Stimulated activated CD4-positive, alpha-beta T cell treated with anti-CD3 and anti-CD28 coated beads, TNF-alpha, amount 100 ng/mL, for 48 hours (primary cell): ENCODE measurements at regions not wholly inside any gene's neighbourhood (a gene's known extent, or its start where the extent isn't known, plus 50 kb on each side); places are given as distances from the start of the nearest gene placed in this dataset.
"Not testable (repeated sequence)": the region's sequence is repeated elsewhere in the genome, so short reads cannot be mapped to it uniquely, and the experiment has no call there.

Experiments
- DNase-seq, 3 donors: peaks; one replicate each; pipeline ENCODE4 v3.0.0-alpha.2; 2020; ENCODE audit warnings: low read depth in 3 of 3

DNA sequence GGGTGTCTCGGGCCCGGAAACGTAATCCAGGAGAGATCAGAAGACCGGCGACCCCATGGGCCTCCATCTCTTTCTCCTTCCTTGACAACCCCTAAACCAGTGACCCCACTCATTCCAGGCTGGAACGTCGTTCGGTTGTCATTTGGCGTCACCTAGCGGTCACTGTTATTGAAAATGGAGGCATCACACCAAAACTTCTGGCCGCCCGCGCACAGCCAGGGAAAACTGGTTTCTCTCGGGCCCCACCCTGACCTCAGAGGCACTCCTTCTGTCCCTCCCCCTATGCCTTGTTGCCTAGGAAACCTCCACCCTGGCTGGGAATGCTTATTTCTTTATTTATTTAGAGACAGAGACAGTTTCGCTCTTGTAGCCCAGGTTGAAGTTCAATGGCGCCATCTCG lies 2327.3 kb upstream of the TPTE start:
- not testable (repeated sequence) for DNase-seq

- DNase-seq = not testable (repeated sequence)
Observed at GRCh38 chr21:8197377-8198027, 2323.9 kb upstream of the TPTE start.

DNA sequence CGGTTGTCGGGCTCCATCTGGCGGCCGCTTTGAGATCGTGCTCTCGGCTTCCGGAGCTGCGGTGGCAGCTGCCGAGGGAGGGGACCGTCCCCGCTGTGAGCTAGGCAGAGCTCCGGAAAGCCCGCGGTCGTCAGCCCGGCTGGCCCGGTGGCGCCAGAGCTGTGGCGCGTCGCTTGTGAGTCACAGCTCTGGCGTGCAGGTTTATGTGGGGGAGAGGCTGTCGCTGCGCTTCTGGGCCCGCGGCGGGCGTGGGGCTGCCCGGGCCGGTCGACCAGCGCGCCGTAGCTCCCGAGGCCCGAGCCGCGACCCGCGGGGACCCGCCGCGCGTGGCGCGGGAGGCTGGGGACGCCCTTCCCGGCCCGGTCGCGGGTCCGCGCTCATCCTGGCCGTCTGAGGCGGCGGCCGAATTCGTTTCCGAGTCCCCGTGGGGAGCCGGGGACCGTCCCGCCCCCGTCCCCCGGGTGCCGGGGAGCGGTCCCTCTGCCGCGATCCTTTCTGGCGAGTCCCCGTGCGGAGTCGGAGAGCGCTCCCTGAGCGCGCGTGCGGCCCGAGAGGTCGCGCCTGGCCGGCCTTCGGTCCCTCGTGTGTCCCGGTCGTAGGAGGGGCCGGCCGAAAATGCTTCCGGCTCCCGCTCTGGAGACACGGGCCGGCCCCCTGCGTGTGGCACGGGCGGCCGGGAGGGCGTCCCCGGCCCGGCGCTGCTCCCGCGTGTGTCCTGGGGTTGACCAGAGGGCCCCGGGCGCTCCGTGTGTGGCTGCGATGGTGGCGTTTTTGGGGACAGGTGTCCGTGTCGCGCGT lies 2316.1 kb upstream of the TPTE start:
- not testable (repeated sequence) for DNase-seq

DNA sequence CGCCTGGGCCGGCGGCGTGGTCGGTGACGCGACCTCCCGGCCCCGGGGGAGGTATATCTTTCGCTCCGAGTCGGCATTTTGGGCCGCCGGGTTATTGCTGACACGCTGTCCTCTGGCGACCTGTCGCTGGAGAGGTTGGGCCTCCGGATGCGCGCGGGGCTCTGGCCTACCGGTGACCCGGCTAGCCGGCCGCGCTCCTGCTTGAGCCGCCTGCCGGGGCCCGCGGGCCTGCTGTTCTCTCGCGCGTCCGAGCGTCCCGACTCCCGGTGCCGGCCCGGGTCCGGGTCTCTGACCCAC lies 2315.5 kb upstream of the TPTE start:
- not testable (repeated sequence) for DNase-seq

- peak in 2 of 3 donors; percentile 83 to 94 for DNase-seq
Observed at GRCh38 chr21:8212986-8213550, 2308.3 kb upstream of the TPTE start.

DNA sequence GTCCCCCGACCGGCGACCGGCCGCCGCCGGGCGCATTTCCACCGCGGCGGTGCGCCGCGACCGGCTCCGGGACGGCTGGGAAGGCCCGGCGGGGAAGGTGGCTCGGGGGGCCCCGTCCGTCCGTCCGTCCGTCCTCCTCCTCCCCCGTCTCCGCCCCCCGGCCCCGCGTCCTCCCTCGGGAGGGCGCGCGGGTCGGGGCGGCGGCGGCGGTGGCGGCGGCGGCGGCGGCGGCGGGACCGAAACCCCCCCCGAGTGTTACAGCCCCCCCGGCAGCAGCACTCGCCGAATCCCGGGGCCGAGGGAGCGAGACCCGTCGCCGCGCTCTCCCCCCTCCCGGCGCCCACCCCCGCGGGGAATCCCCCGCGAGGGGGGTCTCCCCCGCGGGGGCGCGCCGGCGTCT lies 2306.8 kb upstream of the TPTE start:
- not testable (repeated sequence) for DNase-seq

- not testable (repeated sequence) for DNase-seq
Observed at GRCh38 chr21:8229366-8230150, 2291.8 kb upstream of the TPTE start.

DNA sequence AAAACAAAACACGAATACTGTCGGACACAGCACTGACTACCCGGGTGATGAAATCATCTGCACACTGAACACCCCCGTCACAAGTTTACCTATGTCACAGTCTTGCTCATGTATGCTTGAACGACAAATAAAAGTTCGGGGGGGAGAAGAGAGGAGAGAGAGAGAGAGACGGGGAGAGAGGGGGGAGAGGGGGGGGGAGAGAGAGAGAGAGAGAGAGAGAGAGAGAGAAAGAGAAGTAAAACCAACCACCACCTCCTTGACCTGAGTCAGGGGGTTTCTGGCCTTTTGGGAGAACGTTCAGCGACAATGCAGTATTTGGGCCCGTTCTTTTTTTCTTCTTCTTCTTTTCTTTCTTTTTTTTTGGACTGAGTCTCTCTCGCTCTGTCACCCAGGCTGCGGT lies 2290.1 kb upstream of the TPTE start:
- not testable (repeated sequence) for DNase-seq

DNA sequence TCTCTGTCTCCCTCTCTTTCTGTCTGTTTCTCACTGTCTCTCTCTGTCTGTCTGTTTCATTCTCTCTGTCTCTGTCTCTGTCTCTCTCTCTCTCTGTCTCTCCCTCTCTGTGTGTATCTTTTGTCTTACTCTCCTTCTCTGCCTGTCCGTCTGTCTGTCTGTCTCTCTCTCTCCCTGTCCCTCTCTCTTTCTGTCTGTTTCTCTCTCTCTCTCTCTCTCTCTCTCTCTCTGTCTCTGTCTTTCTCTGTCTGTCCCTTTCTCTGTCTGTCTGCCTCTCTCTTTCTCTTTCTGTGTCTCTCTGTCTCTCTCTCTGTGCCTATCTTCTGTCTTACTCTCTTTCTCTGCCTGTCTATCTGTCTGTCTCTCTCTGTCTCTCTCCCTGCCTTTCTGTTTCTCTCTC lies 2288.4 kb upstream of the TPTE start:
- not testable (repeated sequence) for DNase-seq

- not testable (repeated sequence) for DNase-seq
Observed at GRCh38 chr21:8234059-8234458, 2287.3 kb upstream of the TPTE start.

- DNase-seq = not testable (repeated sequence)
Observed at GRCh38 chr21:8244723-8245641, 2276.4 kb upstream of the TPTE start.

DNA sequence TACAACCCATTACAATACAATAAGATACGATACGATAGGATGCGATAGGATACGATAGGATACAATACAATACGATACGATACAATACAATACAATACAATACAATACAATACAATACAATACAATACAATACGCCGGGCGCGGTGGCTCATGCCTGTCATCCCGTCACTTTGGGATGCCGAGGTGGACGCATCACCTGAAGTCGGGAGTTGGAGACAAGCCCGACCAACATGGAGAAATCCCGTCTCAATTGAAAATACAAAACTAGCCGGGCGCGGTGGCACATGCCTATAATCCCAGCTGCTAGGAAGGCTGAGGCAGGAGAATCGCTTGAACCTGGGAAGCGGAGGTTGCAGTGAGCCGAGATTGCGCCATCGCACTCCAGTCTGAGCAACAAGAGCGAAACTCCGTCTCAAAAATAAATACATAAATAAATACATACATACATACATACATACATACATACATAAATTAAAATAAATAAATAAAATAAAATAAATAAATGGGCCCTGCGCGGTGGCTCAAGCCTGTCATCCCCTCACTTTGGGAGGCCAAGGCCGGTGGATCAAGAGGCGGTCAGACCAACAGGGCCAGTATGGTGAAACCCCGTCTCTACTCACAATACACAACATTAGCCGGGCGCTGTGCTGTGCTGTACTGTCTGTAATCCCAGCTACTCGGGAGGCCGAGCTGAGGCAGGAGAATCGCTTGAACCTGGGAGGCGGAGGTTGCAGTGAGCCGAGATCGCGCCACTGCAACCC lies 2275.6 kb upstream of the TPTE start:
- DNase-seq = not testable (repeated sequence)

DNA sequence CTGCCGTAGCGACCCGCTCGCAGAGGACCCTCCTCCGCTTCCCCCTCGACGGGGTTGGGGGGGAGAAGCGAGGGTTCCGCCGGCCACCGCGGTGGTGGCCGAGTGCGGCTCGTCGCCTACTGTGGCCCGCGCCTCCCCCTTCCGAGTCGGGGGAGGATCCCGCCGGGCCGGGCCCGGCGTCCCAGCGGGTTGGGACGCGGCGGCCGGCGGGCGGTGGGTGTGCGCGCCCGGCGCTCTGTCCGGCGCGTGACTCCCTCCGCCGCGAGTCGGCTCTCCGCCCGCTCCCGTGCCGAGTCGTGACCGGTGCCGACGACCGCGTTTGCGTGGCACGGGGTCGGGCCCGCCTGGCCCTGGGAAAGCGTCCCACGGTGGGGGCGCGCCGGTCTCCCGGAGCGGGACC lies 2269.7 kb upstream of the TPTE start:
- not testable (repeated sequence) for DNase-seq

- peak in 1 of 3 donors; percentile 0 for DNase-seq
Observed at GRCh38 chr21:8255094-8255493, 2266.3 kb upstream of the TPTE start.

DNA sequence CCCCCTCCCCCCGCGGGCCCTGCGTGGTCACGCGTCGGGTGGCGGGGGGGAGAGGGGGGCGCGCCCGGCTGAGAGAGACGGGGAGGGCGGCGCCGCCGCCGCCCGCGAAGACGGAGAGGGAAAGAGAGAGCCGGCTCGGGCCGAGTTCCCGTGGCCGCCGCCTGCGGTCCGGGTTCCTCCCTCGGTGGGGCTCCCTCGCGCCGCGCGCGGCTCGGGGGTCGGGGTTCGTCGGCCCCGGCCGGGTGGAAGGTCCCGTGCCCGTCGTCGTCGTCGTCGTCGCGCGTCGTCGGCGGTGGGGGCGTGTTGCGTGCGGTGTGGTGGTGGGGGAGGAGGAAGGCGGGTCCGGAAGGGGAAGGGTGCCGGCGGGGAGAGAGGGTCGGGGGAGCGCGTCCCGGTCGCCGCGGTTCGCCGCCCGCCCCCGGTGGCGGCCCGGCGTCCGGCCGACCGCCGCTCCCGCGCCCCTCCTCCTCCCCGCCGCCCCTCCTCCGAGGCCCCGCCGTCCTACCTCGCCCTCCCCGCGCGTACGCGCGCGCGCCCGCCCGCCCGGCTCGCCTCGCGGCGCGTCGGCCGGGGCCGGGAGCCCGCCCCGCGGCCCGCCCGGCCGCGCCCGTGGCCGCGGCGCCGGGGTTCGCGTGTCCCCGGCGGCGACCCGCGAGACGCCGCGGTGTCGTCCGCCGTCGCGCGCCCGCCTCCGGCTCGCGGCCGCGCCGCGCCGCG lies 2264.1 kb upstream of the TPTE start:
- DNase-seq = peak in 1 of 3 donors; percentile 4

DNA sequence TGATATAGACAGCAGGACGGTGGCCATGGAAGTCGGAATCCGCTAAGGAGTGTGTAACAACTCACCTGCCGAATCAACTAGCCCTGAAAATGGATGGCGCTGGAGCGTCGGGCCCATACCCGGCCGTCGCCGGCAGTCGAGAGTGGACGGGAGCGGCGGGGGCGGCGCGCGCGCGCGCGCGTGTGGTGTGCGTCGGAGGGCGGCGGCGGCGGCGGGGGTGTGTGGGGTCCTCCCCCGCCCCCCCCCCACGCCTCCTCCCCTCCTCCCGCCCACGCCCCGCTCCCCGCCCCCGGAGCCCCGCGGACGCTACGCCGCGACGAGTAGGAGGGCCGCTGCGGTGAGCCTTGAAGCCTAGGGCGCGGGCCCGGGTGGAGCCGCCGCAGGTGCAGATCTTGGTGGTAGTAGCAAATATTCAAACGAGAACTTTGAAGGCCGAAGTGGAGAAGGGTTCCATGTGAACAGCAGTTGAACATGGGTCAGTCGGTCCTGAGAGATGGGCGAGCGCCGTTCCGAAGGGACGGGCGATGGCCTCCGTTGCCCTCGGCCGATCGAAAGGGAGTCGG lies 2261.2 kb upstream of the TPTE start:
- not testable (repeated sequence) for DNase-seq
